Gastrocnemius medialis (tissue), 4 donors: ENCODE measurements at regions not wholly inside any gene's neighbourhood (a gene's known extent, or its start where the extent isn't known, plus 50 kb on each side); places are given as distances from the start of the nearest gene placed in this dataset.

Experiments used
- POLR2A ChIP-seq, 2 donors: fragments of 450-650 bp; IDR thresholded peaks; one replicate each; pipeline ENCODE4 v1.6.1; 2017; ENCODE audit warnings: antibody characterized with exemption in 2 of 2, mild to moderate bottlenecking in 2 of 2, moderate library complexity in 2 of 2
- TF ChIP-seq, protein P1 (sequence below), 5 experiments: fragments of 450-650 bp in 3 of 5; fragments of 200-600 bp in 2 of 5; sonication (generic) in 2 of 5; IDR thresholded peaks in 4 of 5; conservative IDR thresholded peaks in 1 of 5; 1 replicate in 4 of 5; 2 replicates in 1 of 5; pipeline ENCODE4 v1.5.1; 2016 to 2019; ENCODE audit warnings: antibody characterized with exemption in 5 of 5, mild to moderate bottlenecking in 3 of 5, moderate library complexity in 3 of 5

DNA sequence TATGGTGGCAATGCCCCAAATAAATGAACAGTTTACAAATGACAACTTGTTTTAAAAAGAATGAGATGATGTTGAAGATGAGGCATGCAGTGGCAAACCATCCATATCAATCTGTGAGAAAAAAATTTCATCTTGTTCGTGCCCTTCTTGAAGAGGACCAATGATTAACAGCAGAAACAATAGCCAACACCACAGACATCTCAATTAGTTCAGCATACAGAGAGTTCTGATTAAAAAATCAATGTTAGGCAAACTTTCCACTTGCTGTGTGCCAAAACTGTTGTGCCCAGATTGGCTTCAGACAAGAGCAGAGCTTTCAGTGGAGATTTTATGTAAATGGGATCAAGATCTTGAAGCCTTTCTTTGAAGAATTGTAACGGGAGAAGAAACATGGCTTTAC, 329.9 kb downstream of the BMP4 start:
- TF ChIP-seq, protein P1, sequence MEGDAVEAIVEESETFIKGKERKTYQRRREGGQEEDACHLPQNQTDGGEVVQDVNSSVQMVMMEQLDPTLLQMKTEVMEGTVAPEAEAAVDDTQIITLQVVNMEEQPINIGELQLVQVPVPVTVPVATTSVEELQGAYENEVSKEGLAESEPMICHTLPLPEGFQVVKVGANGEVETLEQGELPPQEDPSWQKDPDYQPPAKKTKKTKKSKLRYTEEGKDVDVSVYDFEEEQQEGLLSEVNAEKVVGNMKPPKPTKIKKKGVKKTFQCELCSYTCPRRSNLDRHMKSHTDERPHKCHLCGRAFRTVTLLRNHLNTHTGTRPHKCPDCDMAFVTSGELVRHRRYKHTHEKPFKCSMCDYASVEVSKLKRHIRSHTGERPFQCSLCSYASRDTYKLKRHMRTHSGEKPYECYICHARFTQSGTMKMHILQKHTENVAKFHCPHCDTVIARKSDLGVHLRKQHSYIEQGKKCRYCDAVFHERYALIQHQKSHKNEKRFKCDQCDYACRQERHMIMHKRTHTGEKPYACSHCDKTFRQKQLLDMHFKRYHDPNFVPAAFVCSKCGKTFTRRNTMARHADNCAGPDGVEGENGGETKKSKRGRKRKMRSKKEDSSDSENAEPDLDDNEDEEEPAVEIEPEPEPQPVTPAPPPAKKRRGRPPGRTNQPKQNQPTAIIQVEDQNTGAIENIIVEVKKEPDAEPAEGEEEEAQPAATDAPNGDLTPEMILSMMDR (IDR thresholded peaks at IDR 0.05 in 4 of 5, conservative IDR thresholded peaks at IDR 0.05 in 1 of 5) = no peak
- no peak for TF ChIP-seq POLR2A (IDR thresholded peaks at IDR 0.05)
